NT2/D1 (cell line): ENCODE measurements at regions not wholly inside any gene's neighbourhood (a gene's known extent, or its start where the extent isn't known, plus 50 kb on each side); places are given as distances from the start of the nearest gene placed in this dataset.

Experiments
- YY1 ChIP-seq: IDR thresholded peaks from 2 replicates; pipeline ENCODE4 v1.6.1; 2011; ENCODE audit not compliant: insufficient read length, insufficient read depth
- ZNF274 ChIP-seq: IDR thresholded peaks from 2 replicates; pipeline ENCODE4 v1.6.1; 2011; ENCODE audit warnings: mild to moderate bottlenecking, low read depth, low read length

DNA sequence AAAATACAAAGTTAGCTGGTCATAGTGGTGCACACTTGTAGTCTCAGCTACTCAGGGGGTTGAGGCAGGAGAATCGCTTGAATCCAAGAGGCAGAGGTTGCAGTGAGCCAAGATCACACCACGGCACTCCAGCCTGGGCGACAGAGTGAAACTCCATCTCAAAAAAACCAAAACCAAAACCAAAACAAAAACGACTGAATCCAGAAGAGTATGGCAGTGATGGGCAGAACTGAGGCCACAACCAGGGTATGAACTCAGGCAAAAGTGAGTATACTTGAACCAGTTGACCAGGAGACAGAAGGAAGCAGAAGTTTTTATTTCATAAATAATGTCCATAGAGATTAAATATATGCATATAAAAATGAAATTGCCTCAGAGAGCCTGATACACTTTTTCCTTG, 620.0 kb upstream of the SEL1L start:
- TF ChIP-seq ZNF274 = no peak
- no peak for TF ChIP-seq YY1
